ENCODE measurements at regions not wholly inside any gene's neighbourhood (a gene's known extent, or its start where the extent isn't known, plus 50 kb on each side); places are given as distances from the start of the nearest gene placed in this dataset.

DNA sequence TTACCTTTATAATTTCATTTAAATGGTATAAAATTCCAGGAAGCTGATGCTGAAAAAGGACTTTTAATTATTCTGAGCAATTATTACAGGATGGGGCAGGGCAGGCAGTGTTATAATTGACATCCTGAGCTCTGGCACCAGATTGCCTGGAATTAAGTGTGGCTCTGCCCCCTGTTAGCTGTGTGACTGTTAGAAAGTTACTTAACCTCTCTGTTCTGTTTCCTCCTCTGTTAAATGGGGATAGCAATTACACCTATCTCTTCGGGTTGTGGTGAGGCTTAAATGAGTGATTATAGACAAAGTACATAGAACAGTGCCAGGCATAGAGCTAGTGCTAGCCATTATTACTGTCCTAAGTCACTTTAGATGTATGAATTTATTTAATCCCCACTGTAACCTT is 327.3 kb downstream of the SMAD2 start:
- H3K9me3 ChIP-seq = no peaks in the 10 kb centered on the region
- DNase-seq = no peak
- H3K4me3 ChIP-seq (ENCODE audit: low read depth, low read length) = no peak overlapping the region
- ChIA-PET CTCF (no interaction called here), POLR2A (no interaction called here)
- no TSS peak for BruUV-seq (replicated peaks)
- Mint-ChIP-seq H3K4me3 (ENCODE audit: unreplicated experiment) (no peak overlapping the region), H3K27ac (ENCODE audit: unreplicated experiment) (no peak overlapping the region), H3K9me3 (ENCODE audit: unreplicated experiment) (no peaks in the 10 kb centered on the region), H3K27me3 (ENCODE audit: insufficient read depth, unreplicated experiment) (no peaks in the 10 kb centered on the region), H3K4me1 (ENCODE audit: low read depth, unreplicated experiment) (no peaks in the 10 kb centered on the region), H3K36me3 (ENCODE audit: insufficient read depth, unreplicated experiment) (no peaks in the 10 kb centered on the region)
- no peaks in the 10 kb centered on the region for H3K36me3 ChIP-seq (ENCODE audit: control insufficient read depth, insufficient read depth, low read length)
- no peaks in the 10 kb centered on the region for H3K27me3 ChIP-seq (replicated peaks; ENCODE audit: control insufficient read depth, insufficient read depth, low read length)
- TF ChIP-seq, protein P1, sequence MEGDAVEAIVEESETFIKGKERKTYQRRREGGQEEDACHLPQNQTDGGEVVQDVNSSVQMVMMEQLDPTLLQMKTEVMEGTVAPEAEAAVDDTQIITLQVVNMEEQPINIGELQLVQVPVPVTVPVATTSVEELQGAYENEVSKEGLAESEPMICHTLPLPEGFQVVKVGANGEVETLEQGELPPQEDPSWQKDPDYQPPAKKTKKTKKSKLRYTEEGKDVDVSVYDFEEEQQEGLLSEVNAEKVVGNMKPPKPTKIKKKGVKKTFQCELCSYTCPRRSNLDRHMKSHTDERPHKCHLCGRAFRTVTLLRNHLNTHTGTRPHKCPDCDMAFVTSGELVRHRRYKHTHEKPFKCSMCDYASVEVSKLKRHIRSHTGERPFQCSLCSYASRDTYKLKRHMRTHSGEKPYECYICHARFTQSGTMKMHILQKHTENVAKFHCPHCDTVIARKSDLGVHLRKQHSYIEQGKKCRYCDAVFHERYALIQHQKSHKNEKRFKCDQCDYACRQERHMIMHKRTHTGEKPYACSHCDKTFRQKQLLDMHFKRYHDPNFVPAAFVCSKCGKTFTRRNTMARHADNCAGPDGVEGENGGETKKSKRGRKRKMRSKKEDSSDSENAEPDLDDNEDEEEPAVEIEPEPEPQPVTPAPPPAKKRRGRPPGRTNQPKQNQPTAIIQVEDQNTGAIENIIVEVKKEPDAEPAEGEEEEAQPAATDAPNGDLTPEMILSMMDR (IDR thresholded peaks at IDR 0.05; ENCODE audit: insufficient read depth in 1 of 2, low read depth in 1 of 2, low read length in 1 of 2, severe bottlenecking in 1 of 2, unreplicated experiment in 1 of 2) = no peak
- intact Hi-C loops (cut with micrococcal nuclease; ENCODE audit: unreplicated experiment) = no loop called here
- no peaks in the 10 kb centered on the region for H3K4me1 ChIP-seq

DNA sequence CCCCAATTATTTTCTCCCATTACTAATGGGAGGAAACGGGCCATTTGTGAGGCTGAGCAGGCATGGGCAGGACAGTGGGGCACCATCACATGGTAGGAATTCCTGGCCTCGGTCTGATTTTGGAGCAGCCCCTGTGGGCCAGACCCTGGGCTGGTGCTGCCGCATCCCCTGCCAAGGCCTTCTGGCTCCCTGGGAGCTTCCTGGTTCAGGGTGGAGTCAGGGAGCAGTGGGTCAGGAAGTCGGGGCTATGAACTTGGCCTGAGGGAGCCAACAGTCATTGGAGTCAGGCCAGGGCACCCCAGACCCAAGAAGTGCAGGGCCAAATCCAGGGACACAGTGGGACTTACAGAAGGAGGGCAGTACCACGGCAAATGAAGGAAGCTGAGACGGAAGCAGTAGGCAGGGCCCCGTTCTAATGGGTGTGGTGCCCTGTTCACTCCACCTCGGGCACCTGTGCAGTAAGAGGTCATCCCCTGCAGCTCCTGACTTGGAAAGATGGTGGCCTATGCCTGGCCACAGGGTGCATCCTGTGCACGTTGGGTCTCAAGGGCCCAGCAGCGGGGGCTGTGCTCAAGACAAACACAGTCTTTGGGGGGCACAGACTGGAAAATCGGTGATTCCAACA is 328.1 kb downstream of the SMAD2 start:
- H3K4me3 ChIP-seq (ENCODE audit: low read depth, low read length) = no peak overlapping the region
- H3K4me3 Mint-ChIP-seq (ENCODE audit: unreplicated experiment) = no peak overlapping the region
- ChIA-PET POLR2A (no interaction called here), CTCF (no interaction called here)
- no peaks in the 10 kb centered on the region for H3K36me3 ChIP-seq (ENCODE audit: control insufficient read depth, insufficient read depth, low read length)
- no peaks in the 10 kb centered on the region for H3K9me3 ChIP-seq
- no peak for DNase-seq
- H3K27me3 ChIP-seq (replicated peaks; ENCODE audit: control insufficient read depth, insufficient read depth, low read length) = no peaks in the 10 kb centered on the region
- TF ChIP-seq, protein P1 (IDR thresholded peaks at IDR 0.05; ENCODE audit: insufficient read depth in 1 of 2, low read depth in 1 of 2, low read length in 1 of 2, severe bottlenecking in 1 of 2, unreplicated experiment in 1 of 2) = no peak
- no peaks in the 10 kb centered on the region for H3K27me3 Mint-ChIP-seq (ENCODE audit: insufficient read depth, unreplicated experiment)
- H3K4me1 Mint-ChIP-seq (ENCODE audit: low read depth, unreplicated experiment) = no peaks in the 10 kb centered on the region
- no peaks in the 10 kb centered on the region for H3K9me3 Mint-ChIP-seq (ENCODE audit: unreplicated experiment)
- no TSS peak for BruUV-seq (replicated peaks)
- intact Hi-C loops (cut with micrococcal nuclease; ENCODE audit: unreplicated experiment) = no loop called here
- no peak overlapping the region for H3K27ac Mint-ChIP-seq (ENCODE audit: unreplicated experiment)
- H3K4me1 ChIP-seq = no peaks in the 10 kb centered on the region
- no peaks in the 10 kb centered on the region for H3K36me3 Mint-ChIP-seq (ENCODE audit: insufficient read depth, unreplicated experiment)

DNA sequence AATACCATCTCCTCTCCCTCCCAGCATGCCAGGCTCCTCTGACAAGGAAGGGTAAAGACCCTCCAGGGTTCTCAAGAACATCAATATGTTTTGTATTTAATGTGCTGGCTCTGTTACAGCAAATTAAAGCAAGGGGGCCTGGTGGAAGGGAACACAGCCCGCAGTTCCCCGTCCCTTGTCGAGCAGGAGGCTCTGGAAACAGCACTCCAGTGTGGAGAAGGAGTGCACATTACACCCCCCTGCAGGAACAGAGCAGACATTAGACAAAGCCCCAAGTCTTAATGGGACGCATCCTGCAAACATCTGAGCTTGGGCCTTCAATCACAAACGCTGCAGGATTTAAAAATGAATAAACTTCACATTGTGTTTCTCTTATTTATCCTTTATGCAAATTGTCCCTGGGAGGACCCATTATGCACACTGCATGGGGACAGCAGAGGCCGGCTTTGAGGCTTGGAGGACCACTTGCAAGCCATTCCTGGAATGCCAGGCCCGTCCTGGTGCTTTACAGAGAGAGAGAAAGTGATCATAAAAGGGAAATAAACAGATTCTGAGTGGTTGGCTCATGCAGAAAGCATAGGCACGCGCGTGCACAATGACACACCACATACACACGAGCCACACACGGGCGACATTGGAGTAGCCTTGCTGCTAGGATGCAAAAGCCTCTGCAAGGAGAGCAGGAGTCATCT is 328.7 kb downstream of the SMAD2 start:
- no TSS peak for BruUV-seq (replicated peaks)
- Mint-ChIP-seq H3K9me3 (ENCODE audit: unreplicated experiment) (no peaks in the 10 kb centered on the region), H3K27me3 (ENCODE audit: insufficient read depth, unreplicated experiment) (no peaks in the 10 kb centered on the region), H3K36me3 (ENCODE audit: insufficient read depth, unreplicated experiment) (no peaks in the 10 kb centered on the region), H3K27ac (ENCODE audit: unreplicated experiment) (no peak overlapping the region), H3K4me3 (ENCODE audit: unreplicated experiment) (no peak overlapping the region), H3K4me1 (ENCODE audit: low read depth, unreplicated experiment) (no peaks in the 10 kb centered on the region)
- intact Hi-C loops (cut with micrococcal nuclease; ENCODE audit: unreplicated experiment) = no loop called here
- no peak for DNase-seq
- H3K9me3 ChIP-seq = no peaks in the 10 kb centered on the region
- no peak overlapping the region for H3K4me3 ChIP-seq (ENCODE audit: low read depth, low read length)
- no peaks in the 10 kb centered on the region for H3K36me3 ChIP-seq (ENCODE audit: control insufficient read depth, insufficient read depth, low read length)
- H3K27me3 ChIP-seq (replicated peaks; ENCODE audit: control insufficient read depth, insufficient read depth, low read length) = no peaks in the 10 kb centered on the region
- TF ChIP-seq, protein P1 (IDR thresholded peaks at IDR 0.05; ENCODE audit: insufficient read depth in 1 of 2, low read depth in 1 of 2, low read length in 1 of 2, severe bottlenecking in 1 of 2, unreplicated experiment in 1 of 2) = no peak
- ChIA-PET POLR2A (no interaction called here), CTCF (no interaction called here)
- H3K4me1 ChIP-seq = no peaks in the 10 kb centered on the region

All from Caco-2 (cell line).